OCI-LY1 (cell line): ENCODE measurements at regions not wholly inside any gene's neighbourhood (a gene's known extent, or its start where the extent isn't known, plus 50 kb on each side); places are given as distances from the start of the nearest gene placed in this dataset.

Experiments used
- H2AFZ ChIP-seq: fragments of 200-600 bp; sonication (generic), shearing (Covaris generic); 2 replicates; pipeline ENCODE4 v1.6.0; 2014; ENCODE audit warnings: antibody characterized with exemption, mild to moderate bottlenecking, low read length
- H3F3A ChIP-seq: fragments of 200-600 bp; sonication (generic), shearing (Covaris generic); 2 replicates; pipeline ENCODE4 v1.6.0; 2014; ENCODE audit warnings: mild to moderate bottlenecking, antibody characterized with exemption, low read length, moderate library complexity; ENCODE audit not compliant: insufficient read depth
- H3K27ac ChIP-seq: fragments of 200-600 bp; sonication (generic); 2 replicates; pipeline ENCODE4 v1.5.1; 2014; ENCODE audit warnings: low read length, mixed run types, mild to moderate bottlenecking, low read depth; ENCODE audit not compliant: poor library complexity, severe bottlenecking
- H3K27me3 ChIP-seq: fragments of 200-600 bp; sonication (generic); 2 replicates; pipeline ENCODE4 v1.6.0; 2014; ENCODE audit warnings: antibody characterized with exemption, mild to moderate bottlenecking, low read length, moderate library complexity; ENCODE audit not compliant: insufficient read depth
- H3K36me3 ChIP-seq: fragments of 200-600 bp; sonication (generic); 2 replicates; pipeline ENCODE4 v1.6.1; 2014; ENCODE audit warnings: mild to moderate bottlenecking, antibody characterized with exemption, low read length, moderate library complexity, mixed read lengths; ENCODE audit not compliant: insufficient read depth
- H3K4me1 ChIP-seq: fragments of 200-600 bp; sonication (generic); 2 replicates; pipeline ENCODE4 v1.5.1; 2014; ENCODE audit warnings: mild to moderate bottlenecking, low read length, moderate library complexity; ENCODE audit not compliant: insufficient read depth, severe bottlenecking
- H3K4me2 ChIP-seq: fragments of 200-600 bp; sonication (generic), shearing (Covaris generic); 2 replicates; pipeline ENCODE4 v1.6.1; 2014; ENCODE audit warnings: low read length
- H3K4me3 ChIP-seq: fragments of 200-600 bp; sonication (generic); 2 replicates; pipeline ENCODE4 v1.5.1; 2014; ENCODE audit warnings: low read length, low read depth, mild to moderate bottlenecking, mixed read lengths; ENCODE audit not compliant: poor library complexity, severe bottlenecking
- H3K79me2 ChIP-seq: fragments of 200-600 bp; shearing (Covaris generic); 2 replicates; pipeline ENCODE4 v1.6.1; 2016; ENCODE audit warnings: mixed run types, low read length, mixed read lengths; ENCODE audit not compliant: insufficient read depth
- H3K9ac ChIP-seq: fragments of 200-600 bp; sonication (generic), shearing (Covaris generic); 2 replicates; pipeline ENCODE4 v1.6.1; 2014; ENCODE audit warnings: mild to moderate bottlenecking, low read length, mixed read lengths
- H3K9me2 ChIP-seq: fragments of 200-600 bp; sonication (generic), shearing (Covaris generic); 2 replicates; pipeline ENCODE4 v1.6.1; 2014; ENCODE audit warnings: low read depth, mild to moderate bottlenecking, low read length, mixed read lengths
- H3K9me3 ChIP-seq: fragments of 200-600 bp; shearing (Covaris generic); 2 replicates; pipeline ENCODE4 v1.6.1; 2014; ENCODE audit warnings: low read length, mixed read lengths
- H4K20me1 ChIP-seq: fragments of 200-600 bp; sonication (generic), shearing (Covaris generic); 2 replicates; pipeline ENCODE4 v1.6.0; 2016; ENCODE audit warnings: mild to moderate bottlenecking, low read length; ENCODE audit not compliant: insufficient read depth
- EZH2 ChIP-seq: fragments of 200-600 bp; sonication (generic), shearing (Covaris generic); IDR thresholded peaks from 2 replicates; pipeline ENCODE4 v1.8.0; 2017; ENCODE audit warnings: borderline replicate concordance, mixed run types, mild to moderate bottlenecking, antibody characterized with exemption, low read length, moderate library complexity, mixed read lengths
- TF ChIP-seq, protein P1 (sequence below): fragments of 200-600 bp; sonication (generic), shearing (Covaris generic); IDR thresholded peaks from 2 replicates; pipeline ENCODE4 v1.5.1; 2017; ENCODE audit warnings: mild to moderate bottlenecking, antibody characterized with exemption, low read length, moderate library complexity, mixed read lengths

DNA sequence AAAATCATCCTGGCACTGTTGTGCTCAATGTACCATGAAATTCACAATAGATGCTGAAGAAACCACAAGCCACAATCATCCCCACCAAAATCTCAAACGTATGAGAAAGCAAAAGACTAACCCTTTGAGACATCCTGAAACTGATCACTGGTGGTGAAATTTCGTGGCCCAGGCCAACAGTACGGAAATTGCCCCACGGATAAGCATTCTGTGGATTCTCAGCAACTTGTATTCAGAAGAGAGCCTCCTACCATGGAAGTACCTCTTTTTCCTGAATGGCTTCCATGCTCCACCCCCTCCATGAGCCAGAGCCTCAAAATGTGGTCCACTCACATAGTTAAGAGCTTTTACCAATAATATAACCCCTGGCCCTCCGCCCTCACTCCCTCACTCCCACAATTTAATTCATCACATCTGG, 163.9 kb upstream of the AUTS2 start:
- H3K9ac ChIP-seq = no peak overlapping the region
- no peak overlapping the region for H2AFZ ChIP-seq
- H3K9me3 ChIP-seq = no peaks in the 10 kb centered on the region
- no peaks in the 10 kb centered on the region for H3F3A ChIP-seq
- peaks cover 30% of the 10 kb centered on the region for H3K4me1 ChIP-seq
- no peaks in the 10 kb centered on the region for H4K20me1 ChIP-seq
- H3K27me3 ChIP-seq = peaks cover 4% of the 10 kb centered on the region; the same call in 1 of the 2 replicates
- no peaks in the 10 kb centered on the region; the same call in 1 of the 2 replicates for H3K36me3 ChIP-seq
- H3K79me2 ChIP-seq = no peaks in the 10 kb centered on the region
- TF ChIP-seq EZH2 = no peak
- TF ChIP-seq, protein P1, sequence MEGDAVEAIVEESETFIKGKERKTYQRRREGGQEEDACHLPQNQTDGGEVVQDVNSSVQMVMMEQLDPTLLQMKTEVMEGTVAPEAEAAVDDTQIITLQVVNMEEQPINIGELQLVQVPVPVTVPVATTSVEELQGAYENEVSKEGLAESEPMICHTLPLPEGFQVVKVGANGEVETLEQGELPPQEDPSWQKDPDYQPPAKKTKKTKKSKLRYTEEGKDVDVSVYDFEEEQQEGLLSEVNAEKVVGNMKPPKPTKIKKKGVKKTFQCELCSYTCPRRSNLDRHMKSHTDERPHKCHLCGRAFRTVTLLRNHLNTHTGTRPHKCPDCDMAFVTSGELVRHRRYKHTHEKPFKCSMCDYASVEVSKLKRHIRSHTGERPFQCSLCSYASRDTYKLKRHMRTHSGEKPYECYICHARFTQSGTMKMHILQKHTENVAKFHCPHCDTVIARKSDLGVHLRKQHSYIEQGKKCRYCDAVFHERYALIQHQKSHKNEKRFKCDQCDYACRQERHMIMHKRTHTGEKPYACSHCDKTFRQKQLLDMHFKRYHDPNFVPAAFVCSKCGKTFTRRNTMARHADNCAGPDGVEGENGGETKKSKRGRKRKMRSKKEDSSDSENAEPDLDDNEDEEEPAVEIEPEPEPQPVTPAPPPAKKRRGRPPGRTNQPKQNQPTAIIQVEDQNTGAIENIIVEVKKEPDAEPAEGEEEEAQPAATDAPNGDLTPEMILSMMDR = no peak
- H3K9me2 ChIP-seq = no peaks in the 10 kb centered on the region
- no peak overlapping the region for H3K4me3 ChIP-seq
- H3K4me2 ChIP-seq = no peak overlapping the region
- H3K27ac ChIP-seq = no peak overlapping the region

DNA sequence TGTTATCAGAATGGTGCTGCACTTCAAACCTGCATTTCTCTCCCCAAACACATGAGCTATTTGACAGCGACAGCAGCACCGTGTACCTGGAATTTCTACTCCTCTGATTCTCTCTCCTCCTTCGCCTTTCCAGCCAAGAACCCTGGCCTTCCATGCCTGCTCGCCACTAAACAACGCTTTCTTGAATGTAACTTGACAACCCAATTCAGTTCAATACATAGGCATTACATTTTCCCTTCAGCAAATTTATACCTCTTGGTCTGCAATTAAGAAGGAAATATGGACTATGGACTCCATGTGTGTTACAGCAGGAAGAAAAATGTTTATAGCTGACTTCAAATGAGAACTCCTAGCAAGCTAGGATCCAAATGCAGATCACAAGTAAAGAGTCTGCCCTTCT, 162.6 kb upstream of the AUTS2 start:
- Histone ChIP-seq H3F3A (no peaks in the 10 kb centered on the region), H2AFZ (no peak overlapping the region), H3K9ac (no peak overlapping the region), H3K9me3 (no peaks in the 10 kb centered on the region; the same call in none of the 2 replicates), H4K20me1 (no peaks in the 10 kb centered on the region), H3K4me3 (no peak overlapping the region), H3K27me3 (peaks cover 4% of the 10 kb centered on the region; the same call in 1 of the 2 replicates), H3K4me1 (peaks cover 20% of the 10 kb centered on the region), H3K79me2 (no peaks in the 10 kb centered on the region), H3K4me2 (no peak overlapping the region), H3K27ac (no peak overlapping the region), H3K36me3 (no peaks in the 10 kb centered on the region; the same call in 1 of the 2 replicates), H3K9me2 (no peaks in the 10 kb centered on the region)
- TF ChIP-seq, protein P1 = no peak
- no peak for TF ChIP-seq EZH2

GRCh38 chr7:69436946-69437345, 161.3 kb upstream of the AUTS2 start:
- Histone ChIP-seq H3K36me3 (no peaks in the 10 kb centered on the region; the same call in 1 of the 2 replicates), H3K79me2 (no peaks in the 10 kb centered on the region), H3K9me3 (no peaks in the 10 kb centered on the region; the same call in none of the 2 replicates), H3K9me2 (no peaks in the 10 kb centered on the region), H2AFZ (no peak overlapping the region), H3K4me2 (no peak overlapping the region), H3K4me1 (peaks cover 13% of the 10 kb centered on the region), H3K4me3 (no peak overlapping the region), H3K9ac (no peak overlapping the region), H3K27me3 (peaks cover under 1% of the 10 kb centered on the region; the same call in 1 of the 2 replicates), H3F3A (no peaks in the 10 kb centered on the region), H3K27ac (no peak overlapping the region), H4K20me1 (no peaks in the 10 kb centered on the region)
- no peak for TF ChIP-seq EZH2
